CD14-positive monocyte (primary cell): ENCODE measurements at regions not wholly inside any gene's neighbourhood (a gene's known extent, or its start where the extent isn't known, plus 50 kb on each side); places are given as distances from the start of the nearest gene placed in this dataset.

Experiments used
- DNase-seq, 3 donors: peaks; one replicate each; pipeline ENCODE4 v3.0.0-alpha.2; 2011 to 2022
- H2AFZ ChIP-seq: 2 replicates; pipeline ENCODE4 v1.6.0; 2012; ENCODE audit warnings: mild to moderate bottlenecking, low read depth, low read length, inconsistent platforms; ENCODE audit not compliant: insufficient read depth, poor library complexity, severe bottlenecking
- H3K27ac ChIP-seq, 2 donors: 1 replicate in 1 of 2; 2 replicates in 1 of 2; pipeline ENCODE4 v1.5.1; 2012 to 2013; ENCODE audit warnings: low read length in 2 of 2, control low read depth in 1 of 2, inconsistent platforms in 1 of 2, low read depth in 1 of 2, mild to moderate bottlenecking in 1 of 2
- H3K27me3 ChIP-seq, 2 donors: one replicate each; pipeline versions ENCODE4 v1.6.0 to v1.6.1; 2011 to 2013; ENCODE audit warnings: low read length in 2 of 2; ENCODE audit not compliant: control insufficient read depth in 2 of 2, insufficient read depth in 2 of 2
- H3K36me3 ChIP-seq, 2 donors: replicated peaks in 1 of 2; 1 replicate in 1 of 2; 2 replicates in 1 of 2; pipeline versions ENCODE4 v1.5.1 to v1.6.1; 2012 to 2013; ENCODE audit warnings: low read length in 2 of 2, control low read depth in 1 of 2, inconsistent platforms in 1 of 2, mild to moderate bottlenecking in 1 of 2; ENCODE audit not compliant: insufficient read depth in 2 of 2, control insufficient read depth in 1 of 2
- H3K4me1 ChIP-seq, 2 donors: 1 replicate in 1 of 2; 2 replicates in 1 of 2; pipeline versions ENCODE4 v1.5.1 to v1.6.1; 2012 to 2013; ENCODE audit warnings: low read length in 2 of 2, control low read depth in 1 of 2, inconsistent platforms in 1 of 2, mild to moderate bottlenecking in 1 of 2, moderate library complexity in 1 of 2; ENCODE audit not compliant: insufficient read depth in 2 of 2, control insufficient read depth in 1 of 2
- H3K4me2 ChIP-seq: replicated peaks from 2 replicates; pipeline ENCODE3; 2012; ENCODE audit warnings: low read length, moderate library complexity, mild to moderate bottlenecking; ENCODE audit not compliant: poor library complexity, severe bottlenecking; ENCODE audit errors: extremely low read depth
- H3K4me3 ChIP-seq, 3 experiments: fragments of 200-600 bp in 1 of 3; sonication (generic) in 1 of 3; replicated peaks in 1 of 3; 1 replicate in 2 of 3; 2 replicates in 1 of 3; pipeline ENCODE4 v1.5.1; 2011 to 2013; ENCODE audit warnings: low read length in 3 of 3, mild to moderate bottlenecking in 3 of 3, control low read depth in 2 of 3, low read depth in 2 of 3, inconsistent platforms in 1 of 3, moderate library complexity in 1 of 3
- H3K79me2 ChIP-seq: 2 replicates; pipeline ENCODE4 v1.6.0; 2012; ENCODE audit warnings: mild to moderate bottlenecking, control low read depth, inconsistent platforms, low read length, moderate library complexity; ENCODE audit not compliant: insufficient read depth
- H3K9ac ChIP-seq: 2 replicates; pipeline ENCODE4 v1.6.0; 2017; ENCODE audit warnings: low read length, mild to moderate bottlenecking; ENCODE audit not compliant: insufficient read depth, poor library complexity, severe bottlenecking
- H3K9me3 ChIP-seq, 2 donors: replicated peaks in 1 of 2; 1 replicate in 1 of 2; 2 replicates in 1 of 2; pipeline versions ENCODE4 v1.5.1 to v1.6.1; 2012 to 2013; ENCODE audit warnings: low read length in 2 of 2, control low read depth in 1 of 2; ENCODE audit not compliant: control insufficient read depth in 1 of 2, insufficient read depth in 1 of 2
- H4K20me1 ChIP-seq: 2 replicates; pipeline ENCODE4 v1.6.0; 2012; ENCODE audit warnings: mild to moderate bottlenecking, low read length, control low read depth, moderate library complexity; ENCODE audit not compliant: insufficient read depth
- H3K27ac Mint-ChIP-seq, 7 donors: one replicate each; pipeline ENCODE4 v1.8.0; 2020; ENCODE audit warnings: mild to moderate bottlenecking in 7 of 7, mixed read lengths in 7 of 7, moderate library complexity in 6 of 7, inconsistent platforms in 2 of 7
- H3K27me3 Mint-ChIP-seq, 3 donors: one replicate each; pipeline ENCODE4 v1.8.0; 2021 to 2022; ENCODE audit warnings: low read depth in 3 of 3, mild to moderate bottlenecking in 3 of 3, mixed read lengths in 3 of 3, moderate library complexity in 3 of 3, inconsistent platforms in 1 of 3
- H3K36me3 Mint-ChIP-seq, 2 donors: one replicate each; pipeline ENCODE4 v1.8.0; 2020; ENCODE audit warnings: mixed read lengths in 2 of 2, inconsistent platforms in 1 of 2, mild to moderate bottlenecking in 1 of 2
- H3K4me1 Mint-ChIP-seq: one replicate; pipeline ENCODE4 v1.8.0; 2020; ENCODE audit warnings: mild to moderate bottlenecking, mixed read lengths
- H3K4me3 Mint-ChIP-seq, 2 donors: one replicate each; pipeline ENCODE4 v1.8.0; 2020; ENCODE audit warnings: mild to moderate bottlenecking in 2 of 2, mixed read lengths in 2 of 2, moderate library complexity in 1 of 2
- H3K9me3 Mint-ChIP-seq, 7 donors: one replicate each; pipeline ENCODE4 v1.8.0; 2020 to 2022; ENCODE audit warnings: mixed read lengths in 7 of 7, mild to moderate bottlenecking in 6 of 7, moderate library complexity in 6 of 7, inconsistent platforms in 2 of 7
- intact Hi-C, 2 donors: fragments of 100-400 bp; cut with micrococcal nuclease; formaldehyde crosslinking; loops; one replicate each; pipeline versions ENCODE4 v1.15.0 to v1.15.1; 2023
- TF ChIP-seq, protein P1 (sequence below): fragments of 200-600 bp; IDR thresholded peaks from one replicate; pipeline ENCODE4 v1.8.0; 2022; ENCODE audit warnings: antibody characterized with exemption, mild to moderate bottlenecking

DNA sequence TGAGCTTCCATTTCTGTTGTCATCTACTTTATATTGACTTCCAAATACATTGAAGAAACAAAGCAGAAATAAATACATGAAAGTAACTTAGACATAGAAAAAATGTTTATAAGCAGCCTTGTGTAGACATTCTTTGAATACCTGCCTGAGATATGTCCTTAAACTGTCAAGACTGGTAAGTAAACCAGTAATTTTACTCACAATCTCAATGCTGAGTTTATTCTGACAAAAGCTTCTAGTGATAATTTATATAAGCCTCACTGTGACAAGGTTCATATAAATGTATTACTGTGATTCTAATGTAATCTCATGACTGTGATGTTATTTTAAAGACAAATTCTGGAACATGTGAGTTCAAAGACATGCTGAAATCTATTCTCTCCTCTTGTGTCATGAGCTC lies 516.7 kb upstream of the B3GALT2 start:
- no peak overlapping the region for H3K4me3 Mint-ChIP-seq
- peaks cover 0 to 3% (median 2%) of the 10 kb centered on the region in 7 donors for H3K9me3 Mint-ChIP-seq
- Histone ChIP-seq H3K9ac (no peak overlapping the region), H3K9me3 (no peaks in the 10 kb centered on the region), H3K36me3 (no peaks in the 10 kb centered on the region), H3K27me3 (no peaks in the 10 kb centered on the region), H3K79me2 (no peaks in the 10 kb centered on the region), H4K20me1 (no peaks in the 10 kb centered on the region), H3K4me2 (no peak overlapping the region), H3K4me3 (no peak overlapping the region), H3K27ac (no peak overlapping the region), H2AFZ (no peak overlapping the region), H3K4me1 (no peaks in the 10 kb centered on the region)
- DNase-seq = no peak
- no peaks in the 10 kb centered on the region for H3K36me3 Mint-ChIP-seq
- intact Hi-C loops = no loop called here
- no peaks in the 10 kb centered on the region for H3K27me3 Mint-ChIP-seq
- no peak overlapping the region for H3K27ac Mint-ChIP-seq
- TF ChIP-seq, protein P1, sequence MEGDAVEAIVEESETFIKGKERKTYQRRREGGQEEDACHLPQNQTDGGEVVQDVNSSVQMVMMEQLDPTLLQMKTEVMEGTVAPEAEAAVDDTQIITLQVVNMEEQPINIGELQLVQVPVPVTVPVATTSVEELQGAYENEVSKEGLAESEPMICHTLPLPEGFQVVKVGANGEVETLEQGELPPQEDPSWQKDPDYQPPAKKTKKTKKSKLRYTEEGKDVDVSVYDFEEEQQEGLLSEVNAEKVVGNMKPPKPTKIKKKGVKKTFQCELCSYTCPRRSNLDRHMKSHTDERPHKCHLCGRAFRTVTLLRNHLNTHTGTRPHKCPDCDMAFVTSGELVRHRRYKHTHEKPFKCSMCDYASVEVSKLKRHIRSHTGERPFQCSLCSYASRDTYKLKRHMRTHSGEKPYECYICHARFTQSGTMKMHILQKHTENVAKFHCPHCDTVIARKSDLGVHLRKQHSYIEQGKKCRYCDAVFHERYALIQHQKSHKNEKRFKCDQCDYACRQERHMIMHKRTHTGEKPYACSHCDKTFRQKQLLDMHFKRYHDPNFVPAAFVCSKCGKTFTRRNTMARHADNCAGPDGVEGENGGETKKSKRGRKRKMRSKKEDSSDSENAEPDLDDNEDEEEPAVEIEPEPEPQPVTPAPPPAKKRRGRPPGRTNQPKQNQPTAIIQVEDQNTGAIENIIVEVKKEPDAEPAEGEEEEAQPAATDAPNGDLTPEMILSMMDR = no peak
- H3K4me1 Mint-ChIP-seq = no peaks in the 10 kb centered on the region

DNA sequence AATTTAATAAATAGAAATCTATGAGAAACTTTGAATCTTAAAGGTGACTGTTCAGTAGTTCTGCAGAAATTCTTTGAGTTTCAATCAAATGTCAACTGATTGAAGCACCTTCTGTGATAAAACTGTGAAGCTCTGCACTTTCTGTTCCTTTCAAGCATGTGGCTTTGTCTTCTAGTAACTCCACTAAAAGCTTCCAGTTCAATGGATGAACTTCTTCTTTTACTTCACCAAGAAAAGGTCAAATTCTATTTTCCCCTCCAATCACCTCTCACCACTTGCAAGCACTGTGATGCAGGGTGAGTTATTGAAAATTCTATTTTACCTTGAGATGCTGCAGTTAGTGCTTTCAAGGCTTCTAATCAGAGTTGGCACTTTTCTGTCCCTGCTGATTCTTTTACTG lies 515.3 kb upstream of the B3GALT2 start:
- Histone ChIP-seq H3K4me2 (no peak overlapping the region), H3K27ac (no peak overlapping the region), H3K4me1 (no peaks in the 10 kb centered on the region), H3K4me3 (no peak overlapping the region), H3K36me3 (no peaks in the 10 kb centered on the region), H3K27me3 (no peaks in the 10 kb centered on the region), H3K79me2 (no peaks in the 10 kb centered on the region), H3K9me3 (no peaks in the 10 kb centered on the region), H2AFZ (no peak overlapping the region), H3K9ac (no peak overlapping the region), H4K20me1 (no peaks in the 10 kb centered on the region)
- intact Hi-C loops = no loop called here
- no peak overlapping the region for H3K4me3 Mint-ChIP-seq
- TF ChIP-seq, protein P1 = no peak
- H3K4me1 Mint-ChIP-seq = no peaks in the 10 kb centered on the region
- no peaks in the 10 kb centered on the region for H3K36me3 Mint-ChIP-seq
- H3K27me3 Mint-ChIP-seq = no peaks in the 10 kb centered on the region
- H3K9me3 Mint-ChIP-seq = peaks cover 0 to 3% (median 2%) of the 10 kb centered on the region in 7 donors
- no peak for DNase-seq
- no peak overlapping the region for H3K27ac Mint-ChIP-seq
